GM23338 (cell line): ENCODE measurements at regions not wholly inside any gene's neighbourhood (a gene's known extent, or its start where the extent isn't known, plus 50 kb on each side); places are given as distances from the start of the nearest gene placed in this dataset.

Experiments used
- ATAC-seq: fragments of 200-7000 bp; cut with Tn5 transposase; 3 replicates; pipeline ENCODE4 v1.9.1; 2020
- DNase-seq: peaks from one replicate; pipeline ENCODE4 v3.0.0-alpha.2; 2015; ENCODE audit warnings: low spot score
- H2AFZ ChIP-seq: fragments of 200-600 bp; sonication (generic); 2 replicates; pipeline ENCODE4 v1.8.0; 2016; ENCODE audit warnings: antibody characterized with exemption, mild to moderate bottlenecking, moderate library complexity
- H3F3A ChIP-seq: fragments of 200-600 bp; sonication (generic); replicated peaks from 2 replicates; pipeline ENCODE4 v1.8.0; 2017; ENCODE audit warnings: antibody characterized with exemption, mixed run types, low read depth
- H3K27ac ChIP-seq: fragments of 200-600 bp; sonication (generic); 2 replicates; pipeline ENCODE4 v1.6.1; 2016; ENCODE audit warnings: low read depth
- H3K27me3 ChIP-seq: fragments of 200-600 bp; sonication (generic); 2 replicates; pipeline ENCODE4 v1.8.0; 2016; ENCODE audit warnings: mild to moderate bottlenecking, mixed run types, moderate library complexity; ENCODE audit not compliant: insufficient read depth
- H3K36me3 ChIP-seq: fragments of 200-600 bp; sonication (generic); 2 replicates; pipeline ENCODE4 v1.8.0; 2016; ENCODE audit warnings: mild to moderate bottlenecking; ENCODE audit not compliant: insufficient read depth
- H3K4me1 ChIP-seq: fragments of 200-600 bp; sonication (generic); 2 replicates; pipeline ENCODE4 v1.8.0; 2016; ENCODE audit warnings: mild to moderate bottlenecking, moderate library complexity; ENCODE audit not compliant: insufficient read depth
- H3K4me2 ChIP-seq: fragments of 200-600 bp; sonication (generic); 2 replicates; pipeline ENCODE4 v1.7.1; 2017; ENCODE audit warnings: mixed run types
- H3K4me3 ChIP-seq: fragments of 200-600 bp; sonication (generic); 2 replicates; pipeline ENCODE4 v1.6.1; 2016; ENCODE audit warnings: mixed run types
- H3K79me2 ChIP-seq: fragments of 200-600 bp; sonication (generic); replicated peaks from 2 replicates; pipeline ENCODE4 v1.8.0; 2017; ENCODE audit warnings: mild to moderate bottlenecking; ENCODE audit not compliant: insufficient read depth
- H3K9me2 ChIP-seq: fragments of 200-600 bp; sonication (generic); 2 replicates; pipeline ENCODE4 v1.8.0; 2017; ENCODE audit not compliant: insufficient read depth
- H4K20me1 ChIP-seq: fragments of 200-600 bp; sonication (generic); replicated peaks from 2 replicates; pipeline ENCODE4 v1.8.0; 2017; ENCODE audit warnings: mild to moderate bottlenecking; ENCODE audit not compliant: insufficient read depth
- H3K27ac Mint-ChIP-seq: 2 replicates; pipeline ENCODE4 v1.8.0; 2020; ENCODE audit warnings: inconsistent platforms, mild to moderate bottlenecking, moderate library complexity, mixed read lengths
- H3K27me3 Mint-ChIP-seq: 3 replicates; pipeline ENCODE4 v1.8.0; 2022; ENCODE audit warnings: low read depth, mild to moderate bottlenecking, moderate library complexity, mixed read lengths, inconsistent platforms; ENCODE audit not compliant: insufficient read depth, poor library complexity
- H3K36me3 Mint-ChIP-seq: 3 replicates; pipeline ENCODE4 v1.8.0; 2021; ENCODE audit warnings: low read depth, mild to moderate bottlenecking, inconsistent platforms, moderate library complexity, mixed read lengths
- H3K4me1 Mint-ChIP-seq: 3 replicates; pipeline ENCODE4 v1.8.0; 2020; ENCODE audit warnings: mild to moderate bottlenecking, inconsistent platforms, mixed read lengths
- H3K4me3 Mint-ChIP-seq: 3 replicates; pipeline ENCODE4 v1.8.0; 2021; ENCODE audit warnings: moderate library complexity, mild to moderate bottlenecking, inconsistent platforms, mixed read lengths
- H3K9me3 Mint-ChIP-seq: 3 replicates; pipeline ENCODE4 v1.8.0; 2020; ENCODE audit warnings: moderate library complexity, mild to moderate bottlenecking, inconsistent platforms, mixed read lengths
- CREB1 ChIP-seq: fragments of 250-450 bp; sonication (Bioruptor Pico); IDR thresholded peaks from 2 replicates; pipeline ENCODE4 v1.5.0; 2020; ENCODE audit warnings: low read depth, mild to moderate bottlenecking, moderate library complexity
- NANOG ChIP-seq: IDR thresholded peaks from 2 replicates; pipeline ENCODE4 v1.6.1; 2016; ENCODE audit warnings: antibody characterized with exemption, borderline replicate concordance
- POLR2AphosphoS5 ChIP-seq: IDR thresholded peaks from 2 replicates; pipeline ENCODE4 v1.6.1; 2016; ENCODE audit warnings: antibody characterized with exemption, low read depth
- STAT1 ChIP-seq: IDR thresholded peaks from one replicate; pipeline ENCODE4 v1.6.1; 2016; ENCODE audit warnings: antibody characterized with exemption; ENCODE audit not compliant: unreplicated experiment
- ZNF114 ChIP-seq: fragments of 250-450 bp; sonication (Bioruptor Pico); IDR thresholded peaks from 2 replicates; pipeline ENCODE4 v1.5.0; 2020; ENCODE audit warnings: mild to moderate bottlenecking, moderate library complexity
- ZNF331 ChIP-seq: fragments of 250-450 bp; sonication (Bioruptor Pico); IDR thresholded peaks from 2 replicates; pipeline ENCODE4 v1.5.0; 2020; ENCODE audit warnings: low read depth, mild to moderate bottlenecking, moderate library complexity
- ZNF462 ChIP-seq: fragments of 250-450 bp; sonication (Bioruptor Pico); IDR thresholded peaks from 2 replicates; pipeline ENCODE4 v1.5.0; 2020; ENCODE audit warnings: mild to moderate bottlenecking, moderate library complexity
- TF ChIP-seq, protein P1 (sequence below), 2 experiments: fragments of 200-600 bp in 1 of 2; sonication (generic) in 1 of 2; conservative IDR thresholded peaks; 2 replicates each; pipeline versions ENCODE4 v1.5.1 to v1.6.1; 2016 to 2017; ENCODE audit warnings: antibody characterized with exemption in 2 of 2, low read depth in 2 of 2, mild to moderate bottlenecking in 2 of 2, moderate library complexity in 1 of 2
- TF ChIP-seq, protein P2 (sequence below): IDR thresholded peaks from one replicate; pipeline ENCODE4 v1.6.1; 2018; ENCODE audit warnings: antibody characterized with exemption; ENCODE audit not compliant: unreplicated experiment

DNA sequence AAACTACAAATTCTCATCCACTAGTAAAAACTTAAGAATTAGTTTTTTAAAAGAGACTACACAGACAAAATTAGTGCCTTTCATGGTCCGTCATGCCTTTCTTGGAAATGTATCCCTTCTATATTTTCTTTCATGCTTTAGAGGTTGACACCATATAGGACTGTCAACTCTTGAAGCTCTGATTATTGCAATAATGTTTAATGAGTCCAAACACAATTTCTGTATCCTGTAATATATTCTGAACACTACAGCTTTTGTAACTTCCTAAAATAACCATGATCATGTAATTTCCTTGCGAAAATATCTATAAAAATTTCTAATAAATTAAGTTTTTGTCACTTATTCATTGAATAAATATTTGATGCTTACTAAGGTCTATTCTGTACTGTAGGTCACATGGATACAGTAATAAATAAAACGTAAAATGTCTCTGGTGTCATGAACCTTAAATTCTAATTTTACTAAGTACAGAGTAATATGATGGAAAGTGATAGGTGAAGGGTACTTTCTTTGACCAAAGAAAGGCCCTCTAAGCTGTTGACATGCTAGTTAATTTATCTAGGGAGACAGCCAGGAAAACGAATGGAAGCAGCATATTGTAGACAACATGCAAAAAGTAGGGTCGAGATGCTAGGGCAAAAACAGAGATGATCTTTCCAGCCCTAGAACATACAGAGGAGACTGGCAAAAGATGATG is 687.3 kb upstream of the PCDH9 start (continued):
- TF ChIP-seq, protein P1, sequence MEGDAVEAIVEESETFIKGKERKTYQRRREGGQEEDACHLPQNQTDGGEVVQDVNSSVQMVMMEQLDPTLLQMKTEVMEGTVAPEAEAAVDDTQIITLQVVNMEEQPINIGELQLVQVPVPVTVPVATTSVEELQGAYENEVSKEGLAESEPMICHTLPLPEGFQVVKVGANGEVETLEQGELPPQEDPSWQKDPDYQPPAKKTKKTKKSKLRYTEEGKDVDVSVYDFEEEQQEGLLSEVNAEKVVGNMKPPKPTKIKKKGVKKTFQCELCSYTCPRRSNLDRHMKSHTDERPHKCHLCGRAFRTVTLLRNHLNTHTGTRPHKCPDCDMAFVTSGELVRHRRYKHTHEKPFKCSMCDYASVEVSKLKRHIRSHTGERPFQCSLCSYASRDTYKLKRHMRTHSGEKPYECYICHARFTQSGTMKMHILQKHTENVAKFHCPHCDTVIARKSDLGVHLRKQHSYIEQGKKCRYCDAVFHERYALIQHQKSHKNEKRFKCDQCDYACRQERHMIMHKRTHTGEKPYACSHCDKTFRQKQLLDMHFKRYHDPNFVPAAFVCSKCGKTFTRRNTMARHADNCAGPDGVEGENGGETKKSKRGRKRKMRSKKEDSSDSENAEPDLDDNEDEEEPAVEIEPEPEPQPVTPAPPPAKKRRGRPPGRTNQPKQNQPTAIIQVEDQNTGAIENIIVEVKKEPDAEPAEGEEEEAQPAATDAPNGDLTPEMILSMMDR (conservative IDR thresholded peaks at IDR 0.05; ENCODE audit: low read depth in 2 of 2), result no peak

DNA sequence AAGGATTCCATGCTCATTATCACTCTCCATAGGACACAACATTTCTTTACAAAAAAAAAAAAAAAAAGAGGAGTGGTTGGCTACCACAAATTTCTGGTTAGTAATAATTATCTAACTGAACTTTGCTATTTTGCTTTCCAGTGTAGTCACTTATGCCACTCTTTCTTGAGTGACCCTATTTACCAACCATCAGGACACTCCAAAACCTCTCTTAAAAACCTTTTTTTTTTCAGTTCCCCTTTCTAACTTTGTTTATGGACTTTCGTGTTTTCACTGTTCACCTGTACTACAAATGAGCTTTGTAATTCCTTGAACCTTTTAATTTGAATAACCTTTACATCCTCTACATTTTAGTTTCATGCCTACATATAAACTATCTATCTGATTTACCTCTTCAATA is 686.5 kb upstream of the PCDH9 start:
- Mint-ChIP-seq H3K4me3 (no peak overlapping the region), H3K9me3 (peaks cover 9% of the 10 kb centered on the region; the same call in 2 of the 3 replicates), H3K4me1 (no peaks in the 10 kb centered on the region), H3K36me3 (no peaks in the 10 kb centered on the region; the same call in 2 of the 3 replicates), H3K27ac (no peak overlapping the region), H3K27me3 (peaks cover 2% of the 10 kb centered on the region)
- H3K4me1 ChIP-seq, result no peaks in the 10 kb centered on the region
- no peak overlapping the region for H2AFZ ChIP-seq
- H3K36me3 ChIP-seq, result no peaks in the 10 kb centered on the region
- ATAC-seq (no peak), DNase-seq (no peak)
- H3K79me2 ChIP-seq, result no peaks in the 10 kb centered on the region
- no peak overlapping the region for H3K4me2 ChIP-seq
- no peak overlapping the region for H3K4me3 ChIP-seq
- H3K27me3 ChIP-seq, result no peaks in the 10 kb centered on the region
- no peaks in the 10 kb centered on the region for H3F3A ChIP-seq
- H3K27ac ChIP-seq, result no peak overlapping the region
- no peaks in the 10 kb centered on the region for H3K9me2 ChIP-seq
- no peaks in the 10 kb centered on the region for H4K20me1 ChIP-seq
- TF ChIP-seq ZNF114 (no peak), ZNF331 (CRISPR knock-in tag) (no peak), ZNF462 (CRISPR knock-in tag) (no peak), NANOG (no peak), POLR2AphosphoS5 (no peak), STAT1 (no peak), CREB1 (CRISPR knock-in tag) (no peak)
- TF ChIP-seq, protein P1 (conservative IDR thresholded peaks at IDR 0.05; ENCODE audit: low read depth in 2 of 2), result no peak
- TF ChIP-seq, protein P2, sequence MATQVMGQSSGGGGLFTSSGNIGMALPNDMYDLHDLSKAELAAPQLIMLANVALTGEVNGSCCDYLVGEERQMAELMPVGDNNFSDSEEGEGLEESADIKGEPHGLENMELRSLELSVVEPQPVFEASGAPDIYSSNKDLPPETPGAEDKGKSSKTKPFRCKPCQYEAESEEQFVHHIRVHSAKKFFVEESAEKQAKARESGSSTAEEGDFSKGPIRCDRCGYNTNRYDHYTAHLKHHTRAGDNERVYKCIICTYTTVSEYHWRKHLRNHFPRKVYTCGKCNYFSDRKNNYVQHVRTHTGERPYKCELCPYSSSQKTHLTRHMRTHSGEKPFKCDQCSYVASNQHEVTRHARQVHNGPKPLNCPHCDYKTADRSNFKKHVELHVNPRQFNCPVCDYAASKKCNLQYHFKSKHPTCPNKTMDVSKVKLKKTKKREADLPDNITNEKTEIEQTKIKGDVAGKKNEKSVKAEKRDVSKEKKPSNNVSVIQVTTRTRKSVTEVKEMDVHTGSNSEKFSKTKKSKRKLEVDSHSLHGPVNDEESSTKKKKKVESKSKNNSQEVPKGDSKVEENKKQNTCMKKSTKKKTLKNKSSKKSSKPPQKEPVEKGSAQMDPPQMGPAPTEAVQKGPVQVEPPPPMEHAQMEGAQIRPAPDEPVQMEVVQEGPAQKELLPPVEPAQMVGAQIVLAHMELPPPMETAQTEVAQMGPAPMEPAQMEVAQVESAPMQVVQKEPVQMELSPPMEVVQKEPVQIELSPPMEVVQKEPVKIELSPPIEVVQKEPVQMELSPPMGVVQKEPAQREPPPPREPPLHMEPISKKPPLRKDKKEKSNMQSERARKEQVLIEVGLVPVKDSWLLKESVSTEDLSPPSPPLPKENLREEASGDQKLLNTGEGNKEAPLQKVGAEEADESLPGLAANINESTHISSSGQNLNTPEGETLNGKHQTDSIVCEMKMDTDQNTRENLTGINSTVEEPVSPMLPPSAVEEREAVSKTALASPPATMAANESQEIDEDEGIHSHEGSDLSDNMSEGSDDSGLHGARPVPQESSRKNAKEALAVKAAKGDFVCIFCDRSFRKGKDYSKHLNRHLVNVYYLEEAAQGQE, result no peak
